ENCODE measurements at regions not wholly inside any gene's neighbourhood (a gene's known extent, or its start where the extent isn't known, plus 50 kb on each side); places are given as distances from the start of the nearest gene placed in this dataset.

DNA sequence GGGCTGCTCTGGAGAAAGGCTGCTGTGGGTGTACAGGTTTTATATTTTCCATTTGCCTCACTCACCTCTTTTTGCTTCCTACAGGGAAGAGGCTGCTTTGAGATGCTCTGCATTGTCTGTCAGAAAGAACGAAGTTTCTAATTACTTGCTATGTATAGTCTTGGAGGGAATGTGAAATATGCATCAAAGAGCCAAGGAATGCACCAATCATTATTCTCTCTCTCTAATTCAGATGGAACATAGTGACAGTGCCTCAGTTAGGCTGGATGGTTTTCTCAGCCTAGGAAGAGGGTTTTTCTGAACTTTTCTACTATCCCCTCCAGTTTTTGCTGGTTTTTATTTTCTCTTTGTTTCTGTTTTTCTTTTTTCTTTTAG is 106.8 kb upstream of the SLC4A4 start:
- no peak for TF ChIP-seq POLR2AphosphoS5 (IDR thresholded peaks at IDR 0.05)
- TF ChIP-seq, protein P1, sequence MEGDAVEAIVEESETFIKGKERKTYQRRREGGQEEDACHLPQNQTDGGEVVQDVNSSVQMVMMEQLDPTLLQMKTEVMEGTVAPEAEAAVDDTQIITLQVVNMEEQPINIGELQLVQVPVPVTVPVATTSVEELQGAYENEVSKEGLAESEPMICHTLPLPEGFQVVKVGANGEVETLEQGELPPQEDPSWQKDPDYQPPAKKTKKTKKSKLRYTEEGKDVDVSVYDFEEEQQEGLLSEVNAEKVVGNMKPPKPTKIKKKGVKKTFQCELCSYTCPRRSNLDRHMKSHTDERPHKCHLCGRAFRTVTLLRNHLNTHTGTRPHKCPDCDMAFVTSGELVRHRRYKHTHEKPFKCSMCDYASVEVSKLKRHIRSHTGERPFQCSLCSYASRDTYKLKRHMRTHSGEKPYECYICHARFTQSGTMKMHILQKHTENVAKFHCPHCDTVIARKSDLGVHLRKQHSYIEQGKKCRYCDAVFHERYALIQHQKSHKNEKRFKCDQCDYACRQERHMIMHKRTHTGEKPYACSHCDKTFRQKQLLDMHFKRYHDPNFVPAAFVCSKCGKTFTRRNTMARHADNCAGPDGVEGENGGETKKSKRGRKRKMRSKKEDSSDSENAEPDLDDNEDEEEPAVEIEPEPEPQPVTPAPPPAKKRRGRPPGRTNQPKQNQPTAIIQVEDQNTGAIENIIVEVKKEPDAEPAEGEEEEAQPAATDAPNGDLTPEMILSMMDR (IDR thresholded peaks at IDR 0.05), result no peak
- no peak for TF ChIP-seq POLR2A (IDR thresholded peaks at IDR 0.05)
- no peak for TF ChIP-seq EP300 (IDR thresholded peaks at IDR 0.05)
- H3K9me3 ChIP-seq, result no peaks in the 10 kb centered on the region
- H3K36me3 ChIP-seq, result no peaks in the 10 kb centered on the region
- H3K4me1 ChIP-seq, result peaks cover 11% of the 10 kb centered on the region
- DNase-seq (ENCODE audit: low spot score in 2 of 2), result no peak
- no peak overlapping the region for H3K27ac ChIP-seq
- WGBS, result 32% methylated on average over 1 of the region's 1 CpG
- no peaks in the 10 kb centered on the region for H3K27me3 ChIP-seq
- no peak overlapping the region for H3K4me3 ChIP-seq

DNA sequence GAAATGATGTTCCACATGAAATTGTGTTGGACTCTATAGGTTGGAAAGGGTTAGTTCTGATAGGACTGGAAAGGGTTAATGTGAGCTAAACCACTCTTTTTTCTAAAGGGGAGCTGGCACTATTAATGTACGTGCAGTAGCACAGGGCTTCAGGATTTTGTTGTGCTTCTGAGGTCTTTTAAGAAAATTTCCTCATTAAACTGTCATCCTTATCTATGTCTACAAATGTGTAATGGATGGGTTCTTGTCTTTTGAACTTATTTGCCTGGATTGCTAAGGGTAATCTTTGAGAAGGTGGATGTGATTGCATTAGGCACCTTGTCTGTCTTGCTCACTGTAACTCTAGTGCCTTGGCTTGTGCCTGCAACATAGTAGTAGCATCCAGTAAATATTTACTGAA is 106.0 kb upstream of the SLC4A4 start:
- DNase-seq (ENCODE audit: low spot score in 2 of 2), result no peak
- no peaks in the 10 kb centered on the region for H3K9me3 ChIP-seq
- TF ChIP-seq, protein P1 (IDR thresholded peaks at IDR 0.05), result no peak
- TF ChIP-seq POLR2AphosphoS5 (IDR thresholded peaks at IDR 0.05) (no peak), POLR2A (IDR thresholded peaks at IDR 0.05) (no peak), EP300 (IDR thresholded peaks at IDR 0.05) (no peak)
- no peaks in the 10 kb centered on the region for H3K36me3 ChIP-seq
- no peak overlapping the region for H3K4me3 ChIP-seq
- H3K27me3 ChIP-seq, result no peaks in the 10 kb centered on the region
- H3K27ac ChIP-seq, result no peak overlapping the region
- WGBS, result 73% methylated on average over 1 of the region's 1 CpG
- peaks cover 11% of the 10 kb centered on the region for H3K4me1 ChIP-seq

- DNase-seq (ENCODE audit: low spot score in 2 of 2), result no peak
- Histone ChIP-seq H3K9me3 (no peaks in the 10 kb centered on the region), H3K4me1 (peaks cover 10% of the 10 kb centered on the region), H3K27me3 (no peaks in the 10 kb centered on the region), H3K36me3 (no peaks in the 10 kb centered on the region), H3K27ac (no peak overlapping the region), H3K4me3 (no peak overlapping the region)
- WGBS, result 56% methylated on average over 12 of the region's 12 CpGs
- no peak for TF ChIP-seq POLR2A (IDR thresholded peaks at IDR 0.05)
- TF ChIP-seq EP300 (IDR thresholded peaks at IDR 0.05), result no peak
- no peak for TF ChIP-seq POLR2AphosphoS5 (IDR thresholded peaks at IDR 0.05)
- TF ChIP-seq, protein P1 (IDR thresholded peaks at IDR 0.05), result no peak
Measured at GRCh38 chr4:71235311-71236201, 103.3 kb upstream of the SLC4A4 start.

DNA sequence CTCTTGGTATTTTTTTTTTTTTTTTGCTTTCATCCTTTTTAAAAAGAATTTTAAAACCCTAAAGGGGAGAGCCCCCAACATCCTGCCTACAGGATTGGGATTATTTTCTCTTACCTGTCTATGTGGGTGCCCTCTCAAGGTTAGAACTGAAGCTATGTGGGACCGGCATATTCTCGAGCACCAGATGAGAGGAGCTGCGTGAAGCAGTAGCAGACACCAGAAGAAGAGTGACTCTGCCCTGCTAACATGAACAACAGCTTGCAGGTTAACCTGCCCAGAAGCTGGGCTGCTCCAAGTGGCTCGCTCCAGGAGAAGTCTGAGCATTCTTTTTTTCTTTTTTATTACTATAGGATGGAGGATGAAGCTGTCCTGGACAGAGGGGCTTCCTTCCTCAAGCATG is 102.6 kb upstream of the SLC4A4 start:
- TF ChIP-seq POLR2AphosphoS5 (IDR thresholded peaks at IDR 0.05) (no peak), POLR2A (IDR thresholded peaks at IDR 0.05) (no peak), EP300 (IDR thresholded peaks at IDR 0.05) (no peak)
- TF ChIP-seq, protein P1 (IDR thresholded peaks at IDR 0.05), result no peak
- Histone ChIP-seq H3K4me3 (no peak overlapping the region), H3K27ac (no peak overlapping the region), H3K27me3 (no peaks in the 10 kb centered on the region), H3K36me3 (no peaks in the 10 kb centered on the region), H3K9me3 (no peaks in the 10 kb centered on the region), H3K4me1 (peaks cover 4% of the 10 kb centered on the region)
- DNase-seq (ENCODE audit: low spot score in 2 of 2), result no peak
- WGBS, result 90% methylated on average over 4 of the region's 4 CpGs

DNA sequence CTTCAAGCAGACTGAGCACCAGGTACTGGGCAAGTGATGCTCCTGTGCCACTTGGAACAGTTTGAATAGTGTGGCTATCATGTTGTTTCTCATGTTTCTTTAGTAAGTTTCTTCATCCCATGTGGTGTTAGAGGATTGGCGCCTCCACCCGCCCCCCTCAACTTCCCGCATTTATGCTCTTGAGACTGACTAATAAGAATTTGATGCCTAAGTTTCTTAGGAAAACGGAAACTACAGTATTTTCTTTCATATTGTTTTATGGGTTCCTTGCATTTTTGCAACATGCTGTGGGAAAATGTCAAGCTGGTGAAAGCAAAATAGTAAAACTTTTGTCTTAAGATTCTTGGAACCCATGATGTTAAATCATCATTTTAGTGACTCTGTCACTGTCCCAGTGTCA is 101.2 kb upstream of the SLC4A4 start:
- Histone ChIP-seq H3K36me3 (no peaks in the 10 kb centered on the region), H3K27ac (no peak overlapping the region), H3K27me3 (no peaks in the 10 kb centered on the region), H3K4me1 (no peaks in the 10 kb centered on the region), H3K9me3 (no peaks in the 10 kb centered on the region), H3K4me3 (no peak overlapping the region)
- TF ChIP-seq POLR2A (IDR thresholded peaks at IDR 0.05) (no peak), EP300 (IDR thresholded peaks at IDR 0.05) (no peak), POLR2AphosphoS5 (IDR thresholded peaks at IDR 0.05) (no peak)
- TF ChIP-seq, protein P1 (IDR thresholded peaks at IDR 0.05), result no peak
- no peak for DNase-seq (ENCODE audit: low spot score in 2 of 2)
- WGBS, result 83% methylated on average over 4 of the region's 4 CpGs
